ENCODE measurements at regions not wholly inside any gene's neighbourhood (a gene's known extent, or its start where the extent isn't known, plus 50 kb on each side); places are given as distances from the start of the nearest gene placed in this dataset.

DNA sequence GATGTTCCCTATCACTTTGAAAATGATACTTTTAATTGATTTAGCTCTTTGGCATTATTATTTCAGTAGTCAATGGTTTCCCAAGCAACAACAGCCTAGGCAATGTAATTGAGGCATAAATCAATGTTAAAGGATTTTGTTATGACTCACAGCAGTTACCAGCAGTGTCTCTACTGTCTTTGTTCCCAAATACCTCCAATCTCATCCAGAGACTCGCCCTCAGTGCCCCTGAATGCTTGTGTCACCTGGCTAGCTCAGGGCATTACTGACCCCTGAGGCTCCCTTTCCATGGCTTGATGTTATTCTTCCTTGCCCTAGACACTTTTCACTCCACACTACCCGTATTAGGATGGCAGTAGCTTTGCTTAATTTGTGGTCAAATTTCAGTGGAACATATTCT is 227.2 kb downstream of the SQOR start:
- Histone ChIP-seq H3K27ac (ENCODE audit: low read length) (no peak overlapping the region), H4K20me1 (ENCODE audit: insufficient read depth, low read depth, low read length) (no peaks in the 10 kb centered on the region), H3K4me3 (ENCODE audit: low read length) (no peak overlapping the region), H3K9me3 (ENCODE audit: low read length) (no peaks in the 10 kb centered on the region), H3K36me3 (ENCODE audit: insufficient read depth, low read length) (no peaks in the 10 kb centered on the region), H3K9ac (ENCODE audit: low read length) (no peak overlapping the region), H3K79me2 (ENCODE audit: low read length) (no peaks in the 10 kb centered on the region), H3K9me2 (replicated peaks; ENCODE audit: insufficient read depth, low read length) (no peaks in the 10 kb centered on the region), H3K4me2 (ENCODE audit: low read depth, low read length, poor library complexity, severe bottlenecking) (no peak overlapping the region), H3K27me3 (ENCODE audit: low read length) (no peaks in the 10 kb centered on the region), H2AFZ (ENCODE audit: low read length) (no peak overlapping the region), H3K4me1 (ENCODE audit: low read length) (no peaks in the 10 kb centered on the region)
- no peak for DNase-seq

DNA sequence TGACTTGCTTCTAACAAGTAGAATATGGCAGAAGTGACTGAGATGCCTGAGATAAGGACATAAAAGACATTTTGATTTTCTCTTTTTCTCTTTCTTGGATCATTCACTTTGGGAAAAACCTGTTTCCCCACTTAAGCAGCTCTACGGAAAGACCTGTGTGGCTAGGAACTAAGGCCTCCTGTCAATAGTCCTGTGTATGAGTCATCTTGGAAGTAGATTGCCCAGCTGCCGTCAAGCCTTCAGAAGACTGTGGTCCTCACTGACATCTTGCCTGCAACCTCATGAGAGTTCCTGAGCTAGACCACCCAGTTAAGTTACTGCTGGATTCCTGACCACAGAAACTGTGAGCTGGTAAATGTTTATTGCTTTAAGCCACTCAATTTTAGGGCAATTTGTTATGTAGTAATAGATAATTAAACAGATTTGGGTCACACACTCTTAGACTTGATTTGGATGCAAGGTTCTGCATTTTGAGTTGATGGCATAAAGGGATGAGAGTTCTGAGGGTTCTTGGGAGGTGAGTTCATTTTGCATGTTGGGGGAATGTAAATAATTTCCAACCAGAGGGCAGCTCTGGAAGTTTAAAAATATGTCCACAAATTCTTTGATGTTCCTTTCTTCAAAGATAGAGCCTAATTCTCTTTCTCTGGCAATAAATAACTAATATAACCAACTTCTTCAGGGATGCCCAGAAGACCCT is 229.2 kb downstream of the SQOR start:
- H3K9me3 ChIP-seq (ENCODE audit: low read length): no peaks in the 10 kb centered on the region
- no peak overlapping the region for H3K4me2 ChIP-seq (ENCODE audit: low read depth, low read length, poor library complexity, severe bottlenecking)
- DNase-seq: no peak
- H3K4me1 ChIP-seq (ENCODE audit: low read length): no peaks in the 10 kb centered on the region
- H3K27me3 ChIP-seq (ENCODE audit: low read length): no peaks in the 10 kb centered on the region
- no peaks in the 10 kb centered on the region; the same call in 1 of the 2 replicates for H3K9me2 ChIP-seq (replicated peaks; ENCODE audit: insufficient read depth, low read length)
- H3K79me2 ChIP-seq (ENCODE audit: low read length): no peaks in the 10 kb centered on the region
- H3K9ac ChIP-seq (ENCODE audit: low read length): no peak overlapping the region
- H3K4me3 ChIP-seq (ENCODE audit: low read length): no peak overlapping the region
- no peak overlapping the region for H3K27ac ChIP-seq (ENCODE audit: low read length)
- H2AFZ ChIP-seq (ENCODE audit: low read length): no peak overlapping the region
- no peaks in the 10 kb centered on the region for H4K20me1 ChIP-seq (ENCODE audit: insufficient read depth, low read depth, low read length)
- H3K36me3 ChIP-seq (ENCODE audit: insufficient read depth, low read length): no peaks in the 10 kb centered on the region

DNA sequence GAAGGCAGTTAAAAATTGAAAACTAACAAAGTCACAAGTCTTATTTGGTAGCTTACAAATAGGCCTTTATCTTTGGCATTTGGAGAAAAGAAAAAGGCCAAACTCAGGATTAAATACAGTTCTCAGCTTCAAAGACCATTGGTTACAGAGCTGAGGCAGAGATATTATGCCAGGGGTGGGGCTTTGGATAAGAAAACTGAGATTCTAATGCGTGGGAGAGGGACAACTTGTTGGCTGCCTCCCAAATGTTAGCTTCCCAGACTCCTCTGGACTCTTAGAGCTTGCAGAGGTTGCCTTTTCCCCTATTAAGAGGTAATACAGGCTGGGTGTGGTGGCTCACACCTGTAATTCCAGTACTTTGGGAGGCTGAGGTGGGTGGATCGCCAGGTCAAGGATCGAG is 231.8 kb downstream of the SQOR start:
- H4K20me1 ChIP-seq (ENCODE audit: insufficient read depth, low read depth, low read length): no peaks in the 10 kb centered on the region

DNA sequence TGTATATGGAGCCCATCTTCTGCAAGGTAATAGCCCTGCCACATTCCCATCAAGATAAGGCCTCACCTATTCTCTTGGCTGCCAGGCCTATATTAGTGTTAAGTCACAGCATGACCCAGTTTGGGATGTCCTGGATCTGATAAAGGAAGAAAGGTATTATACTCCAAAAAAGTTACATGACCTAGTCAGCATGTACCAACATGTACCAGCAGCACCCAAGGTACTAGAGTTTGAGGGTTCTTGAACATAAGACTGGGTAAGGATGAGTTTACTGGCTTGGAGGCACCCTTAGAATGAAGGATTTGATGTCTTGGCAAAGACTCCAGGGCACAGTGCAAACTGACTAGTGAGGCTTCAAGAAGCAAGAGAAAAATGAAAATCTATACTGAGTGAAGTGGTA is 232.5 kb downstream of the SQOR start:
- H4K20me1 ChIP-seq (ENCODE audit: insufficient read depth, low read depth, low read length): no peaks in the 10 kb centered on the region
- no peaks in the 10 kb centered on the region for H3K79me2 ChIP-seq (ENCODE audit: low read length)
- H3K9ac ChIP-seq (ENCODE audit: low read length): no peak overlapping the region
- H3K27ac ChIP-seq (ENCODE audit: low read length): no peak overlapping the region
- no peaks in the 10 kb centered on the region for H3K36me3 ChIP-seq (ENCODE audit: insufficient read depth, low read length)
- H3K9me3 ChIP-seq (ENCODE audit: low read length): no peaks in the 10 kb centered on the region
- no peaks in the 10 kb centered on the region for H3K27me3 ChIP-seq (ENCODE audit: low read length)
- H3K4me1 ChIP-seq (ENCODE audit: low read length): no peaks in the 10 kb centered on the region
- no peak overlapping the region for H3K4me2 ChIP-seq (ENCODE audit: low read depth, low read length, poor library complexity, severe bottlenecking)
- no peaks in the 10 kb centered on the region; the same call in 1 of the 2 replicates for H3K9me2 ChIP-seq (replicated peaks; ENCODE audit: insufficient read depth, low read length)
- H2AFZ ChIP-seq (ENCODE audit: low read length): no peak overlapping the region
- H3K4me3 ChIP-seq (ENCODE audit: low read length): no peak overlapping the region
- no peak for DNase-seq

More for the DNA sequence above, 231.8 kb downstream of the SQOR start:
- H2AFZ ChIP-seq (ENCODE audit: low read length): no peak overlapping the region
- no peaks in the 10 kb centered on the region for H3K4me1 ChIP-seq (ENCODE audit: low read length)
- H3K9me3 ChIP-seq (ENCODE audit: low read length): no peaks in the 10 kb centered on the region
- no peak overlapping the region for H3K27ac ChIP-seq (ENCODE audit: low read length)
- no peaks in the 10 kb centered on the region for H3K36me3 ChIP-seq (ENCODE audit: insufficient read depth, low read length)
- H3K4me2 ChIP-seq (ENCODE audit: low read depth, low read length, poor library complexity, severe bottlenecking): no peak overlapping the region
- no peaks in the 10 kb centered on the region for H3K27me3 ChIP-seq (ENCODE audit: low read length)
- DNase-seq: no peak
- no peak overlapping the region for H3K4me3 ChIP-seq (ENCODE audit: low read length)
- no peaks in the 10 kb centered on the region for H3K79me2 ChIP-seq (ENCODE audit: low read length)
- no peaks in the 10 kb centered on the region; the same call in 1 of the 2 replicates for H3K9me2 ChIP-seq (replicated peaks; ENCODE audit: insufficient read depth, low read length)
- H3K9ac ChIP-seq (ENCODE audit: low read length): no peak overlapping the region

DNA sequence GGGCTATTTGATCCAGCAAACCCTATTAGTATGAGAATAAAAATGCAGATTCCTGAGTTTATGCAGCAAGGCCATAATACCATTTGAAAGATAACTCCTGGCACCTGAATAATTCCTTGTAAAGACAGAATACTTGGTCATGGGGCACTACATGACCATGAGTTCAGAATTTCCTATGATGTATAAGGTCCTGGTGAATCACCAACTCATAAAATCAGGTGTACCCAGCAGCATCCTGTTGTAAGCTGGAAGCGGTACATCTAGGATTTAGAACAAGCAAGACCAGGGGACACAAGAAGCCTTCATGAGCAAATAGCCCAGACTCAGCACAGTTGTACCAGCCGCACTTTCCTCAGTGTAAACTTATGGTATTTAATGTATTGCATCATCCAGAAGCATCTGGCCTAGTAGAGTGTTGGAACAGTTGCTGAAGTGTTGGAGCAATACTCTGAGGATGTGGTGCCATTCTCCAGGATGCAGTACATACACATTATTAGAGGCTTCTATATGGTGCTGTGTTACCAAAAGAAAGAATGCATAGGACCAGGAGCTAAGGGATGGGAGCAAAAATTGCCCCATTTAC is 233.4 kb downstream of the SQOR start:
- Histone ChIP-seq H2AFZ (ENCODE audit: low read length) (no peak overlapping the region), H3K9ac (ENCODE audit: low read length) (no peak overlapping the region), H3K4me2 (ENCODE audit: low read depth, low read length, poor library complexity, severe bottlenecking) (no peak overlapping the region), H3K27ac (ENCODE audit: low read length) (no peak overlapping the region), H3K27me3 (ENCODE audit: low read length) (no peaks in the 10 kb centered on the region), H3K79me2 (ENCODE audit: low read length) (no peaks in the 10 kb centered on the region), H4K20me1 (ENCODE audit: insufficient read depth, low read depth, low read length) (no peaks in the 10 kb centered on the region), H3K9me2 (replicated peaks; ENCODE audit: insufficient read depth, low read length) (no peaks in the 10 kb centered on the region; the same call in 1 of the 2 replicates), H3K4me3 (ENCODE audit: low read length) (no peak overlapping the region), H3K36me3 (ENCODE audit: insufficient read depth, low read length) (no peaks in the 10 kb centered on the region), H3K4me1 (ENCODE audit: low read length) (no peaks in the 10 kb centered on the region), H3K9me3 (ENCODE audit: low read length) (no peaks in the 10 kb centered on the region)
- DNase-seq: no peak

DNA sequence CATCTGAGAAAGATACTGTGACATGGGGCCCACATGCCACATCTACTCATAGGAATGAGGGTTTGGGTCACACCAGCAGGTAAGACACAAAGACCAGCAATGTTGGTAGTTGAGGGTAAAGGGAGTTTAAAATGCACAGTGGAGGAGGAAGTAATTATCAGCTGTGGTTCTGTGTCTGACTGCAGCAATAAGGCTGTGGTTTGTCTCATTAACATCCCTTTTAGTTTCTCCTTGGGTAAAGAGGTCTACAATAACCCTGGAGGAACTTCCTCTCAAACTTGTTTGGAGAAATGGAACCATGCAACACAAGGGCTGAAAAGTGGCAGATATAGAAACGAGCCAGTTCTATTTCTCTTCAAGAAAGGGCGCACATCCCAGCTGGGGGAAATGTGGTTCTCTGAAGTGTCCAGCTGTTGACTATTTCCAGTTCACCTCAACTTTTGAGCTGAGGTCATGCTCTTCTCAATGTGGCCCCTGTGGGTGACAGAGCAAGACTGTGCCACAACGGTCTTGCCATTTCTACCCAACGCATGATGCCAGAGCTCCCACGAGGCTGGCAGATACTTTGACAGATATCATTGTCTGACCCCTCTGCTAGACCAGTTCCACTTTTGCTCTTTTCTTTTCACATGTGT is 234.3 kb downstream of the SQOR start:
- H3K4me3 ChIP-seq (ENCODE audit: low read length): no peak overlapping the region
- no peak overlapping the region for H2AFZ ChIP-seq (ENCODE audit: low read length)
- no peaks in the 10 kb centered on the region for H3K36me3 ChIP-seq (ENCODE audit: insufficient read depth, low read length)

DNA sequence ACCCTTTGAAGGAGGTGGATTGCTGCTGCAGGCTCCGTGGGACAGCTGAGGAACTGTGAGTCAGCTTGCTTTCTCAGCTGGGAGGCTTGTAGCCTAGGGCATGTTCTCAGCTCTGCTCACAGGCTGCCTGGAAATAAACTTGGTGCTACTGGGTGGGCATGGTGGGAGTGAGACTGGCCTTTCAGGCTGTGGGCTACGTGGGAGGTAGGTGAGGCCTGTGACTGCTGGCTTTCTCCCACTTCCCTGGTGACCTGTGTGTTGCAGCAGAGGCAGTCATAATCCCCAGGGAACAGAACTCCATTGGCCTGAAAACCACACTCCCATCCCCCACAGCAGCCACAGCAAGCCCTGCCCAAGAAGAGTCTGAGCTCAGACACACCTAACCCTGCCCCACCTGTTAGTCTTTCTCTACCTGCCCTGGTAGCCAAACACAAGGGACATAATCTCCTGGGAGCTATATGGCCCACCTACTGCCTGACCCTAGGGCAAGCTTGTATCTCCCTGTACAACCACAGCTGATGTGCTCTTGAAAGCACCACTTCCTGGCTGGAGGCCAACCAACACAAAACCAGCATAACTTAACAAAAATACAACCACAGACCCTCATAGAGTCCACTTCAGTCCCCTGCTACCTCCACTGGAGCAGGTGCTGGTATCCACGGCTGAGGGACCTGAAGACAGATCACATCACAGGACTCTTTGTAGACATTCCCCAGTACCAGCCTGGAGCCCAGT is 236.5 kb downstream of the SQOR start:
- Histone ChIP-seq H3K36me3 (ENCODE audit: insufficient read depth, low read length) (no peaks in the 10 kb centered on the region), H3K4me2 (ENCODE audit: low read depth, low read length, poor library complexity, severe bottlenecking) (no peak overlapping the region), H3K4me3 (ENCODE audit: low read length) (no peak overlapping the region), H3K9me3 (ENCODE audit: low read length) (no peaks in the 10 kb centered on the region), H3K27ac (ENCODE audit: low read length) (no peak overlapping the region), H3K9me2 (replicated peaks; ENCODE audit: insufficient read depth, low read length) (no peaks in the 10 kb centered on the region; the same call in 1 of the 2 replicates), H3K9ac (ENCODE audit: low read length) (no peak overlapping the region), H2AFZ (ENCODE audit: low read length) (no peak overlapping the region), H3K79me2 (ENCODE audit: low read length) (no peaks in the 10 kb centered on the region), H3K27me3 (ENCODE audit: low read length) (no peaks in the 10 kb centered on the region), H3K4me1 (ENCODE audit: low read length) (no peaks in the 10 kb centered on the region), H4K20me1 (ENCODE audit: insufficient read depth, low read depth, low read length) (no peaks in the 10 kb centered on the region)
- no peak for DNase-seq

More for the DNA sequence above, 234.3 kb downstream of the SQOR start:
- Histone ChIP-seq H3K27ac (ENCODE audit: low read length) (no peak overlapping the region), H3K79me2 (ENCODE audit: low read length) (no peaks in the 10 kb centered on the region), H4K20me1 (ENCODE audit: insufficient read depth, low read depth, low read length) (no peaks in the 10 kb centered on the region), H3K4me1 (ENCODE audit: low read length) (no peaks in the 10 kb centered on the region), H3K9me3 (ENCODE audit: low read length) (no peaks in the 10 kb centered on the region), H3K27me3 (ENCODE audit: low read length) (no peaks in the 10 kb centered on the region), H3K9me2 (replicated peaks; ENCODE audit: insufficient read depth, low read length) (no peaks in the 10 kb centered on the region; the same call in 1 of the 2 replicates), H3K4me2 (ENCODE audit: low read depth, low read length, poor library complexity, severe bottlenecking) (no peak overlapping the region), H3K9ac (ENCODE audit: low read length) (no peak overlapping the region)
- DNase-seq: no peak

DNA sequence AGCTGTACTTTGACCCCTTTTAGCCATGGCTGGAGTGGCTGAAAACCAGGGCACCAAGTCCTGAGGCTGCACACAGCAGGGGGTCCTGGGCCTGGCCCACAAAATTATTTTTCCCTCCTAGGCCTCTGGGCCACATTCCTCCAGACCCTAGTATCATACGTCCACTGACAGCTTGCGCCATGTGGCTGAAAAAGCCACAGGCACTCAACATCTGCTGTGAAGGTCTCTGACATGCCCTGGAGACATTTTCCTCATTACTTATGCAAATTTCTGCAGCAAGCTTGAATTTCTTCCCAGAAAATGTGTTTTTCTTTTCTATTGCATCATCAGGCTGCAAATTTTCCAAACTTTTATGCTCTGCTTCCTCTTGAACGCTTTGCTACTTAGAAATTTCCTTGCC is 239.0 kb downstream of the SQOR start:
- Histone ChIP-seq H3K9ac (ENCODE audit: low read length) (no peak overlapping the region), H3K4me2 (ENCODE audit: low read depth, low read length, poor library complexity, severe bottlenecking) (no peak overlapping the region), H3K9me2 (replicated peaks; ENCODE audit: insufficient read depth, low read length) (no peaks in the 10 kb centered on the region), H2AFZ (ENCODE audit: low read length) (no peak overlapping the region), H3K79me2 (ENCODE audit: low read length) (no peaks in the 10 kb centered on the region), H3K4me3 (ENCODE audit: low read length) (no peak overlapping the region), H3K9me3 (ENCODE audit: low read length) (no peaks in the 10 kb centered on the region), H3K4me1 (ENCODE audit: low read length) (no peaks in the 10 kb centered on the region), H3K36me3 (ENCODE audit: insufficient read depth, low read length) (no peaks in the 10 kb centered on the region), H3K27me3 (ENCODE audit: low read length) (no peaks in the 10 kb centered on the region), H4K20me1 (ENCODE audit: insufficient read depth, low read depth, low read length) (no peaks in the 10 kb centered on the region), H3K27ac (ENCODE audit: low read length) (no peak overlapping the region)
- no peak for DNase-seq
